SJSA1 (cell line): ENCODE measurements at regions not wholly inside any gene's neighbourhood (a gene's known extent, or its start where the extent isn't known, plus 50 kb on each side); places are given as distances from the start of the nearest gene placed in this dataset.

Experiments used
- DNase-seq, 2 experiments: peaks; one replicate each; pipeline ENCODE4 v3.0.0-alpha.2; 2015 to 2020; ENCODE audit warnings: low spot score in 2 of 2, low read depth in 1 of 2
- H3K27ac ChIP-seq: fragments of 250-450 bp; sonication (Bioruptor Pico); 2 replicates; pipeline ENCODE4 v1.5.1; 2020; ENCODE audit warnings: mild to moderate bottlenecking, moderate library complexity
- H3K27me3 ChIP-seq: fragments of 250-450 bp; sonication (Bioruptor Pico); replicated peaks from 2 replicates; pipeline ENCODE4 v1.5.1; 2020; ENCODE audit warnings: mild to moderate bottlenecking, moderate library complexity
- H3K36me3 ChIP-seq: fragments of 250-450 bp; sonication (Bioruptor Pico); 2 replicates; pipeline ENCODE4 v1.5.1; 2020; ENCODE audit warnings: mild to moderate bottlenecking
- H3K4me1 ChIP-seq: fragments of 250-450 bp; sonication (Bioruptor Pico); replicated peaks from 2 replicates; pipeline ENCODE4 v1.6.1; 2021; ENCODE audit warnings: mild to moderate bottlenecking
- H3K4me3 ChIP-seq: fragments of 250-450 bp; sonication (Bioruptor Pico); 2 replicates; pipeline ENCODE4 v1.5.1; 2020; ENCODE audit warnings: mild to moderate bottlenecking
- H3K9me3 ChIP-seq: fragments of 250-450 bp; sonication (Bioruptor Pico); replicated peaks from 2 replicates; pipeline ENCODE4 v1.5.1; 2020; ENCODE audit warnings: mild to moderate bottlenecking

DNA sequence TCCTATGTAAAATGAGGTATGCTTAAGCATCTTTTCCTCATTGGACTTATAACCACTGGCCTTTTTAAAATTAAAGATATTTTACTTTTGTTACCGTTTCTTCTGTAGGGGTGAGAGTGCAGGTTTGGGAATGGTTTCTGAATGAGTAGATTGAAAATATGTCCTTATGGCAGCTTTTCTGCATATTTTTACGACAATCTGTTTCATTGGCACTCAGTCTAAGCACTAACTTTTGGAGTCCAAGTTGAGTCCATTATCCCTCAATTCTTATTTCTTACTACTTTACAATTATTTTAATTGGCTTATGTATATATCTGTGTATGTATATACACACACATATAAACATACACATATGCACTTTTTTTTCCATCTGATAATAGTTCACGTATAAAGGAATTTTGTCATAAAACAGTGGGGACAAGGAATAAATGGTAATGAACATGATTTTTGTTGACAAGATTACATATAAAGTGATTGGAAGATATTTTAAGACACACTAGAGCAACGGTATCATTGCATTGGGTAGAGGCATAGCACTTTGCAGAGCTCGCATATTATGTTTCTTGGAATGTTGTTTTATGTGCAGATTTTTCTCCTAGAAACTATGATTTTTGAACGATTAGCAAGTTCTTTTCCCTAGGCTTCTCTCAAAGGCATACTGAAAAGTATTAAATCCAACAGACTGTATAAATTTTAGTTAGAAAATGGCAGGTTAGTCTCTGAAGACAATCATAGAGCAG is 133.0 kb downstream of the FAT4 start:
- Histone ChIP-seq H3K36me3 (peaks cover 54% of the 10 kb centered on the region), H3K27me3 (no peaks in the 10 kb centered on the region), H3K4me1 (no peaks in the 10 kb centered on the region), H3K27ac (no peak overlapping the region), H3K9me3 (no peaks in the 10 kb centered on the region), H3K4me3 (no peak overlapping the region)
- DNase-seq: no peak

DNA sequence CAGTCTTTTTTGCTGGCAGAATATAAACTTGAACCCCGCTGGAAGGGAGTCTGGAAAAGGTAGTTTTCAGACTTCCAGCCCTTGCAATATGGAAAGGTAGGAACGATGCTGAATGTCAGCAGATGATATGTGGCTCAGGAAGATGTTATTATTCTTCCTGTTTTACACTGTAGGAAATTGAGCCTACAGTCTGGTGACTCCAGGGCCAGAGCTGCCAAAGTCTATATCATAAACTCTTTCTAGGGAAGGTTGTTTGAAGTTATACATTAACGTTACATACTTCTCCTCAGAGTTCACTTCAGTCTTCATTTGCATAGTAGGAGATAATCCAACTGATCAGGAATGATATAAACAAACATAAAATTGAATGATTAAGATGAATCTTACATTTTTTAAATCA is 141.3 kb downstream of the FAT4 start:
- DNase-seq: no peak
- no peaks in the 10 kb centered on the region for H3K4me1 ChIP-seq
- peaks cover 29% of the 10 kb centered on the region for H3K36me3 ChIP-seq
- no peak overlapping the region for H3K27ac ChIP-seq
- H3K9me3 ChIP-seq: no peaks in the 10 kb centered on the region
- H3K4me3 ChIP-seq: no peak overlapping the region
- no peaks in the 10 kb centered on the region for H3K27me3 ChIP-seq

DNA sequence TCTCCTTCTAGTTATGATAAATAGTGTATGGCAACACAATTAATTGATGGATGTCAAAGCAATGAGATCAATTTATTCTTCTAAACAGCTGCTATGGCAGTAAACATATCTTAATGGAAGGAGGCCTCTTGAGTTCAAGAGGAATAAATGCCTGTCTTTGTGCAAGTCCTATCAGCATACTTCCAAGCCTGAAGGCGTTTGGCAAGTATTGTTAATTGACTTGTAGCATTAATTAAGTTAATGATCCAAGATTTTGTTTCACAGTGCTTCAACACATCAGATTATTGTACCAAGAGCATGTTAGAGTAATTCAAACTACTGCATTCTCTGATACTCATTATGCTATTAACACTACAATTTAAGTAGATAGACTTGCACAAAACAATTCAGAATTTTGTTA is 144.8 kb downstream of the FAT4 start:
- Histone ChIP-seq H3K27ac (no peak overlapping the region), H3K4me3 (no peak overlapping the region)

DNA sequence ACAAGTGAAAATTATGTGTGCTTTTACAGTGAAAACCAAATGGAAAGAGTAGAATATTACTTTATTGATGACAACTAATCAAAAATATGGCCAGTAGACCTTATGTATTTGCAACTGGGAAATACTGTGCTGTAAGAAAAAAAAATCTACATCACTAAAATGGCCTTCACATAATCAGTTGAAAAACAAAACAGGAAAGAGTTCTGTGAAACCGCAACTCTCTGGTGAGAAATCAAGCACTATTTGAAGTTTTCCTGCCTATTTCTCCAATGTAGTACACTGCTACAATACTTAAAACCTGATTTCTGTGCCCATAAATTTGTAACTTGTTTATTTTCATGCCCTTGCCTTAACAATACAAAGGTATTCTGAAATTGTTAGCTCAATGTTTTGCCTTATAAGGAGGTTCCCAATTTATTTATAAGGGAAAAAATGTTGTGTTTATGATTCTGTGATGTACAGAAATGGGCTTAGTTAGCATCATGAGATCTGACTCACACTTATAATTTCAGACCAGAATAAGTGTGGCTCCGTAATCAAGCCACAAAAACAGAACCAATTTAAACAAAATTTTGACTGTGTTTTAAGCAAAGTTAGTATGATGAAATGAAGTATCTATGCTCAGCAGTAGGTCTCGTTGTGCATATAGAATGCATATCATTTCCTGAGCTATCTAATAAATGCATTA is 147.1 kb downstream of the FAT4 start:
- peaks cover 9% of the 10 kb centered on the region; the same call in 1 of the 2 replicates for H3K4me1 ChIP-seq
- no peak overlapping the region for H3K4me3 ChIP-seq
- no peaks in the 10 kb centered on the region for H3K9me3 ChIP-seq
- no peak overlapping the region for H3K27ac ChIP-seq
- no peaks in the 10 kb centered on the region for H3K27me3 ChIP-seq
- peak in 1 of 2 experiments; percentile 34 for DNase-seq
- peaks cover 14% of the 10 kb centered on the region for H3K36me3 ChIP-seq

More for the DNA sequence above, 144.8 kb downstream of the FAT4 start:
- no peaks in the 10 kb centered on the region for H3K27me3 ChIP-seq
- H3K9me3 ChIP-seq: no peaks in the 10 kb centered on the region
- no peak for DNase-seq
- H3K36me3 ChIP-seq: peaks cover 9% of the 10 kb centered on the region; the same call in 1 of the 2 replicates
- peaks cover 9% of the 10 kb centered on the region; the same call in 1 of the 2 replicates for H3K4me1 ChIP-seq

DNA sequence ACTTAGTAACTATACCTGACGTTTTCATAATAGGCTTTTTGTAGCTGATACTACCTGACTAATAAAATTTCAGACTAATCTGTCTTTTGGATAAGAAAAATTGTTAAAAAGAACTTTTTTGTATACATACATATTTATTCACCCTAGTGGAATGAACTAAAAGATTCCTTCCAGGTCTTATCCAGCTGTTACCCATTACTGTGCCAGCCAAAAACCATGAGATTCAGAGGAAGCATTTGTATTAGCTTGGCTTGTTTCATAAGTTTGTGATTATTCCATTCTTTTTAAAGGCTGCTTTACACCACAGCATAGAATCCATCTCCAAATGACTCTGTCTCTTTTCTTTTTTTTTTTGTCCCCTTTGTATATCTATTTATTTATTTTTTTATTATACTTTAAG is 149.4 kb downstream of the FAT4 start:
- no peak overlapping the region for H3K27ac ChIP-seq
- H3K9me3 ChIP-seq: no peaks in the 10 kb centered on the region
- peaks cover 9% of the 10 kb centered on the region; the same call in 1 of the 2 replicates for H3K4me1 ChIP-seq
- DNase-seq: no peak
- peaks cover 18% of the 10 kb centered on the region for H3K36me3 ChIP-seq
- no peak overlapping the region for H3K4me3 ChIP-seq
- H3K27me3 ChIP-seq: no peaks in the 10 kb centered on the region

DNA sequence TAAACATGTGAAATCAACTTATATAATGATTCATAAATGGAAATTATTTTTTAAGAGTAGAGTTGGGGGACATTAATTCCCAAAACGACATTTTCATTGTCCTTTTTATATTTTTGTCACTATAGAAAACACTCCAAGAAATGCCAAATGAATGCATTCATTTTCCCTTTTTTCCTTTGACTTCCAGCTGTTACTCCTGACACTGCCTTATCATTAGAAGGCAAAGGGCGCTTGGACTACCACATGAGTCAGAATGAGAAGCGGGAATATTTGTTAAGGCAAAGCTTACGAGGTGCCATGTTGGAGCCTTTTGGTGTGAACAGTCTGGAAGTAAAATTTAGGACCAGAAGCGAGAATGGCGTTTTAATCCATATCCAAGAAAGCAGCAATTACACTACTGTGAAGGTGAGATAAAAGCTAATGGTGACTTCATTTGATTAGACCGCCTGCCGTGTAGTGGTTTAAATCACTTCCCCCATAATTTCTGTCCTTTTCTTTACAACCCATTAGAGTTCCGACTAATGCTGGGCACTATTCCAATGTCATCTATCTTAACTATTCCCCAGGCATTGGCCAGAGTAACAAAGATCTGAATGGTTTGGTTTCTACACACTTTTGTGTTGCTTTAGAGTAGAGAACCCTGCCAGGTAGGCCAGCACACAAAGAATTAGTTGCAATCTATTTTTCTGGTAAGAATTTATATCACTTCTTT is 166.7 kb downstream of the FAT4 start:
- Histone ChIP-seq H3K27ac (no peak overlapping the region), H3K4me3 (no peak overlapping the region), H3K36me3 (peaks cover 71% of the 10 kb centered on the region), H3K9me3 (no peaks in the 10 kb centered on the region), H3K27me3 (no peaks in the 10 kb centered on the region), H3K4me1 (no peaks in the 10 kb centered on the region)
- no peak for DNase-seq

DNA sequence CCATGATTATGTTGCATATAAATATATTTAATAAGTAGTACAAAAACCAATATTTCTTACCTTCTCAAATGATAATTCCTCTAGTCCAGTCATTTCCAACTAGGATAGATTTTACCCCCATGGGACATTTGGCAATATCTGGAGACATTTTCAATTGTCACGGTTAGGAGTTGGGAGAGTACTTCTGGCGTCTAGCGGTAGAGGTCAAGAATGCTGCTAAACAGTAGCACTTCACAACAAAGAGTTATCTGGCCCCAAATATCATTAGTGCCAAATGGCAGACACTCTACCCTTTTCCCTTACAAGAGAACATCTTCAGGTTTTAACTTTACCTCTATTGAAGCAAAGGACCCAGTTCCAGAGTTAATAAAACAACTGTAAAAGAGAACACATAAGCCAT is 168.1 kb downstream of the FAT4 start:
- H3K4me1 ChIP-seq: no peaks in the 10 kb centered on the region
- H3K36me3 ChIP-seq: peaks cover 72% of the 10 kb centered on the region
- no peaks in the 10 kb centered on the region for H3K27me3 ChIP-seq
- no peaks in the 10 kb centered on the region for H3K9me3 ChIP-seq
- H3K27ac ChIP-seq: no peak overlapping the region
- no peak for DNase-seq
- H3K4me3 ChIP-seq: no peak overlapping the region

DNA sequence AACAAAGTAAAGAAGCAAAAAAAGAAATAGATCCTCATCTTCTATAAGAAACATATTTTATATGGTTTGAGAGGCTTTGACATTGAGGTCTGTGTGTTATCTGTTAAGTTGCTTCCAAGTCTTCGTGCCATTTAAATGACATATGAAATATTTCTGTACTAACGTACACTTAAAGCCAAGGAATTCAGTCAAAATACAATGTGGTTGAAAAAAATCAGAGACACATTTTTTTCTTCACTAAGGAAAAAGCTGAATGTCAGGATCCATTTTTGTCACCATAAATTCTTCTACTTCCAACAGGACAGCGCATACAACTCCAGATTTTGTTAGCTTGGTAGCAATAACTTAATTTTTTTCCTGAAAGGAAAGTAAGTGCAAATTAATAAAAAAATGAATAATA is 168.5 kb downstream of the FAT4 start:
- DNase-seq: no peak

DNA sequence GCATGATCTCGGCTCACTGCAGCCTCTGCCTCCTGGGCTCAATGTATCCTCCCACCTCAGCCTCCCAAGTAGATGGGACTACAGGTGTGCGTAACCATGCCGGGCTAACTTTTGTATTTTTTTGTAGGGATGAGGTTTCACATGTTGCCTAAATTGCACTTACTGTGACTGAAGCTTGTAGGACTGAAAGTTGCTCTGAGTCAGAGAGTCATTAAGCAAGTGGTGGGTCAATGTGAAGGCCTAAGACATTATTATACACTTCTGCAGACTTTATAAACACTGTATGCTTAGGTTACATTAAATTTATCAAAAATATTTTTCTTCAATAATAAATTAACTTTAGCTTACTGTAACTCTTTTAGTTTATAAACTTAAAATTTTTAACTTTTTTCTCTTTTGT is 170.2 kb downstream of the FAT4 start:
- H3K36me3 ChIP-seq: peaks cover 69% of the 10 kb centered on the region
- no peak overlapping the region for H3K4me3 ChIP-seq
- no peaks in the 10 kb centered on the region for H3K4me1 ChIP-seq
- H3K27ac ChIP-seq: no peak overlapping the region
- no peak for DNase-seq
- H3K9me3 ChIP-seq: no peaks in the 10 kb centered on the region
- H3K27me3 ChIP-seq: no peaks in the 10 kb centered on the region

More for the DNA sequence above, 168.5 kb downstream of the FAT4 start:
- Histone ChIP-seq H3K27me3 (no peaks in the 10 kb centered on the region), H3K9me3 (no peaks in the 10 kb centered on the region), H3K4me1 (no peaks in the 10 kb centered on the region), H3K36me3 (peaks cover 74% of the 10 kb centered on the region), H3K27ac (no peak overlapping the region), H3K4me3 (no peak overlapping the region)

DNA sequence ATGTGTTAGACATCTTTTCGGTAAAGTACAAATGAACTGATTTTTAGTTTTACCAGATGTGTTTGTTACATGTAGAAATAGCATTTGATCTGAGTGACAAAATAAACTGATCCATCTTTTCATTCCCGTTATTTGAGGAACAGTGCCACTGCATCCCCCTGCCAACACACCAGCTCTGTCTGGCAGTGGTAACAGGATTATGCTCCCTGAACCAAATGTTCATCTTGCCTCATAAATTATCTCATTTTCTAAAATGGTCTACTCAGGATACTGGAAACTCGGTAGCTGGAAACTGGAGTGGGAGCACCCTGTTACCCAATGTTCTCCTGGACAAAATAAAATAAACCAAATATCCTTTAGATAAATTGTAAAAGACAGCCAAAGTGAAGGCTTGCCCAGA is 171.6 kb downstream of the FAT4 start:
- no peaks in the 10 kb centered on the region for H3K9me3 ChIP-seq
- DNase-seq: no peak
- H3K27me3 ChIP-seq: no peaks in the 10 kb centered on the region
- H3K4me3 ChIP-seq: no peak overlapping the region
- H3K27ac ChIP-seq: no peak overlapping the region
- no peaks in the 10 kb centered on the region for H3K4me1 ChIP-seq
- peaks cover 70% of the 10 kb centered on the region for H3K36me3 ChIP-seq

DNA sequence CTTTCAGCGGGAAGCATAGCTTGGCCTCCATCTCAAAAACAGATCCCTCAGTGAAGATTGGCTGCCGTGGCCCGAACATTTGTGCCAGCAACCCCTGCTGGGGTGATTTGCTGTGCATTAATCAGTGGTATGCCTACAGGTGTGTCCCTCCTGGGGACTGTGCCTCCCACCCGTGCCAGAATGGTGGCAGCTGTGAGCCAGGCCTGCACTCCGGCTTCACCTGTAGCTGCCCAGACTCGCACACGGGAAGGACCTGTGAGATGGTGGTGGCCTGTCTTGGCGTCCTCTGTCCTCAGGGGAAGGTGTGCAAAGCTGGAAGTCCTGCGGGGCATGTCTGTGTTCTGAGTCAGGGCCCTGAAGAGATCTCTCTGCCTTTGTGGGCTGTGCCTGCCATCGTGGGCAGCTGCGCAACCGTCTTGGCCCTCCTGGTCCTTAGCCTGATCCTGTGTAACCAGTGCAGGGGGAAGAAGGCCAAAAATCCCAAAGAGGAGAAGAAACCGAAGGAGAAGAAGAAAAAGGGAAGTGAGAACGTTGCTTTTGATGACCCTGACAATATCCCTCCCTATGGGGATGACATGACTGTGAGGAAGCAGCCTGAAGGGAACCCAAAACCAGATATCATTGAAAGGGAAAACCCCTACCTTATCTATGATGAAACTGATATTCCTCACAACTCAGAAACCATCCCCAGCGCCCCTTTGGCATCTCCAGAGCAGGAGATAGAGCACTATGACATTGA is 175.4 kb downstream of the FAT4 start:
- no peaks in the 10 kb centered on the region for H3K27me3 ChIP-seq
- H3K27ac ChIP-seq: no peak overlapping the region
- no peak for DNase-seq
- H3K4me1 ChIP-seq: no peaks in the 10 kb centered on the region
- H3K4me3 ChIP-seq: no peak overlapping the region
- no peaks in the 10 kb centered on the region for H3K9me3 ChIP-seq
- H3K36me3 ChIP-seq: peaks cover 42% of the 10 kb centered on the region

DNA sequence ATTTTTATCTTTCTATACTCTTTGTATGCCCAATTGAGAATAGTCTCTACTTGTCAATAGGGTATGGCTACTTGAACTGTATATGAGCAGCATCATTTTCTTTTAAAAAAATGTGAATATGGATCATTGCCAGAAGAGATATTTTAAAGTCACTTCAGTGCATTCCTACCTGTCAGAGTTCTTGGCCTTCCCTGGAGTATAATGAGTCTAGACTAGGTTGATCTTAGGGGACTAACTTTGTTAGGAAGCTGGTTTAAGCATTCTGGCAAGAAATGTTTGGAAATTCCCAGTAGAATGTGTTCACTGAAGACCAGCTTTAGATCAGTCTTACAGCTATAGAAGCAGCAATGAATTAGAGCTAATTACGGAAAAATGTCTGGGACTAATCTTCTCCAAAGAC is 178.2 kb downstream of the FAT4 start:
- Histone ChIP-seq H3K9me3 (no peaks in the 10 kb centered on the region), H3K4me3 (no peak overlapping the region), H3K36me3 (peaks cover 21% of the 10 kb centered on the region), H3K27me3 (no peaks in the 10 kb centered on the region), H3K27ac (no peak overlapping the region), H3K4me1 (no peaks in the 10 kb centered on the region)
- DNase-seq: no peak

DNA sequence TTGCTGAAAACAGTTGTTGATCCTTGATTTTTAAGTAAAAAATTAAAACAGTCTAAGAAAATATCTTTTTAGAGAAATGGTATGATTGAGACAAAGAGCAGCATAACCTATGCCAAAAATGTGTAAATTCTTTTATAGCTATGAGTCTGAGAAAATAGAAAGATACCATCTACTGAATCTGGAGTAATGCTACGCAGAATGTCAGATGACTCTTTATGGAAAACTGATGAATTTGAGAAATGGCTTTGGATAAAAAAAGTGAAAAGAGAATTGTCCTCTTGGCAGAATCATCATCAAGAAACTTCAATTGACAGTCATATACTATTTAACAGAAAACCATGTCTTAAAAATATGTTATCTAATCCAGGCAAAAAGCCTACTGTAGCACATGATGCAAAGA is 183.1 kb downstream of the FAT4 start:
- H3K4me1 ChIP-seq: no peaks in the 10 kb centered on the region
- H3K9me3 ChIP-seq: no peaks in the 10 kb centered on the region
- H3K27ac ChIP-seq: no peak overlapping the region
- H3K4me3 ChIP-seq: no peak overlapping the region
- no peaks in the 10 kb centered on the region for H3K36me3 ChIP-seq
- DNase-seq: no peak
- no peaks in the 10 kb centered on the region for H3K27me3 ChIP-seq
